ENCODE measurements at regions not wholly inside any gene's neighbourhood (a gene's known extent, or its start where the extent isn't known, plus 50 kb on each side); places are given as distances from the start of the nearest gene placed in this dataset.
A peak's percentile ranks its signal among the peaks of the same experiment; 100 is the strongest.

- no peaks in the 10 kb centered on the region for H3K36me3 ChIP-seq (ENCODE audit: control insufficient read depth in 2 of 2, extremely low read depth in 1 of 2, insufficient read depth in 1 of 2, low read length in 1 of 2)
- no peaks in the 10 kb centered on the region for H3K36me3 Mint-ChIP-seq
- no peak overlapping the region for H3K27ac Mint-ChIP-seq
- no peak for ATAC-seq (replicated peaks in 1 of 4)
- H3K4me1 Mint-ChIP-seq: peaks cover 3 to 10% (median 10%) of the 10 kb centered on the region in 3 donors
- H3K4me3 ChIP-seq (ENCODE audit: control insufficient read depth in 1 of 2, extremely low read depth in 1 of 2, low read length in 1 of 2): no peak overlapping the region
- H3K27ac ChIP-seq (ENCODE audit: low read length): no peak overlapping the region
- H3K27me3 Mint-ChIP-seq: peaks cover 0 to 5% of the 10 kb centered on the region in 2 donors
- DNase-seq: no peak
- H3K9me3 ChIP-seq: no peaks in the 10 kb centered on the region
- peaks cover 0 to 11% of the 10 kb centered on the region in 2 experiments for H3K4me1 ChIP-seq (ENCODE audit: control insufficient read depth in 1 of 2, extremely low read depth in 1 of 2, insufficient read depth in 2 of 2, low read length in 2 of 2)
- H3K27me3 ChIP-seq (replicated peaks in 1 of 2; ENCODE audit: control insufficient read depth in 2 of 2, extremely low read depth in 1 of 2, insufficient read depth in 2 of 2, low read length in 1 of 2): no peaks in the 10 kb centered on the region
- 43% methylated on average over 9 of the region's 11 CpGs for WGBS (ENCODE audit: insufficient coverage)
- H3K9me3 Mint-ChIP-seq: no peaks in the 10 kb centered on the region
- ChIA-PET CTCF (no interaction called here), POLR2A (no interaction called here)
- H3K4me3 Mint-ChIP-seq: no peak overlapping the region
Observed at GRCh38 chr16:79391395-79391794, 209.1 kb downstream of the MAF start.

GRCh38 chr16:79390481-79391051, 210.0 kb downstream of the MAF start:
- Histone ChIP-seq H3K36me3 (ENCODE audit: control insufficient read depth in 2 of 2, extremely low read depth in 1 of 2, insufficient read depth in 1 of 2, low read length in 1 of 2) (no peaks in the 10 kb centered on the region), H3K4me1 (ENCODE audit: control insufficient read depth in 1 of 2, extremely low read depth in 1 of 2, insufficient read depth in 2 of 2, low read length in 2 of 2) (peaks cover 0 to 11% of the 10 kb centered on the region in 2 experiments), H3K27me3 (replicated peaks in 1 of 2; ENCODE audit: control insufficient read depth in 2 of 2, extremely low read depth in 1 of 2, insufficient read depth in 2 of 2, low read length in 1 of 2) (no peaks in the 10 kb centered on the region), H3K27ac (ENCODE audit: low read length) (no peak overlapping the region), H3K4me3 (ENCODE audit: control insufficient read depth in 1 of 2, extremely low read depth in 1 of 2, low read length in 1 of 2) (no peak overlapping the region), H3K9me3 (no peaks in the 10 kb centered on the region)
- no peaks in the 10 kb centered on the region for H3K9me3 Mint-ChIP-seq
- no peak overlapping the region for H3K27ac Mint-ChIP-seq
- peaks cover 3 to 10% (median 10%) of the 10 kb centered on the region in 3 donors for H3K4me1 Mint-ChIP-seq
- no peak for ATAC-seq (replicated peaks in 1 of 4)
- no peaks in the 10 kb centered on the region for H3K36me3 Mint-ChIP-seq
- WGBS (ENCODE audit: insufficient coverage): 86% methylated on average over 7 of the region's 9 CpGs
- DNase-seq: no peak
- ChIA-PET CTCF (no interaction called here), POLR2A (no interaction called here)
- H3K4me3 Mint-ChIP-seq: no peak overlapping the region
- peaks cover 0 to 5% of the 10 kb centered on the region in 2 donors for H3K27me3 Mint-ChIP-seq

DNA sequence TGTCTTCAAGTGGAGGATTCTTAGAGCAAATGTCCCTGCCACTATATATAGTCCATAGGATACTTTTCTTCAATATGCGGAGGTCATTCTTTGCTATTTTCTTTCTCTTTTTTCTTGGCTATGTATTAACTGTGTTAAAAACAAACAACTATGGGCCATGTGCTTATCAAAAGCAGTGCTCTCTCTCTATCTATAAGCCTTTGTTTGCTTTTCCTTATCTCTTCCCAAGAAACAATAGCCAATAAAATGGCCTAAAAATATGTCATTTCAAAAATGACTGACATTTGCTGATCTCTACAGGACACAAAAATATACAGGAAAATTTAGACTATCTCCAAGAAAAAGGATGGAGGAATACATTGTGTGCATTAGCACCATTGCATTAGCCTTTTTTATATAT, 212.1 kb downstream of the MAF start:
- Mint-ChIP-seq H3K4me1 (peaks cover 3 to 10% (median 7%) of the 10 kb centered on the region in 3 donors), H3K27ac (no peak overlapping the region), H3K36me3 (no peaks in the 10 kb centered on the region), H3K27me3 (peaks cover 0 to 5% of the 10 kb centered on the region in 2 donors), H3K4me3 (no peak overlapping the region), H3K9me3 (no peaks in the 10 kb centered on the region)
- no peaks in the 10 kb centered on the region for H3K9me3 ChIP-seq
- DNase-seq (no peak), ATAC-seq (replicated peaks in 1 of 4) (no peak)
- no peak overlapping the region for H3K27ac ChIP-seq (ENCODE audit: low read length)
- H3K4me3 ChIP-seq (ENCODE audit: control insufficient read depth in 1 of 2, extremely low read depth in 1 of 2, low read length in 1 of 2): no peak overlapping the region
- ChIA-PET CTCF (no interaction called here), POLR2A (no interaction called here)
- peaks cover 0 to 9% of the 10 kb centered on the region in 2 experiments for H3K4me1 ChIP-seq (ENCODE audit: control insufficient read depth in 1 of 2, extremely low read depth in 1 of 2, insufficient read depth in 2 of 2, low read length in 2 of 2)
- WGBS (ENCODE audit: insufficient coverage): no CpG with 5 or more reads among the region's 1 CpG
- H3K36me3 ChIP-seq (ENCODE audit: control insufficient read depth in 2 of 2, extremely low read depth in 1 of 2, insufficient read depth in 1 of 2, low read length in 1 of 2): no peaks in the 10 kb centered on the region
- no peaks in the 10 kb centered on the region for H3K27me3 ChIP-seq (replicated peaks in 1 of 2; ENCODE audit: control insufficient read depth in 2 of 2, extremely low read depth in 1 of 2, insufficient read depth in 2 of 2, low read length in 1 of 2)

DNA sequence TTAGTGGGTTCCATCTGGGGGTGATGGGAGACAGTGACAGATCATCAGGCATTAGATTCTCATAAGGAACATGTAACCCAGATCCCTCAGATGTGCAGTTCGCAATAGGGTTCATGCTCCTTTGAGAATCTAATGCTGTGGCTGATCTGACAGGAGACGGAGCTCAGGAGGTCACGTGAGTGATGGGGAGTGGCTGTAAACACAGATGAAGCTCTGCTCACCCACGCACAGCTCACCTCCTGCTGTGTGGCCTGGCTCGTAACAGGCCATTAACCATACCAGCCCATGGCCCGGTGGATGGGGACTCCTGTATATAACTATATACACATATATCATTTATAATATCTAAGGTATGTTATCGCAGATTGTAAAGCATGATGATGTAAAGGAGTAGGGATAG, 214.2 kb downstream of the MAF start:
- Histone ChIP-seq H3K4me1 (ENCODE audit: control insufficient read depth in 1 of 2, extremely low read depth in 1 of 2, insufficient read depth in 2 of 2, low read length in 2 of 2) (peaks cover 2 to 14% of the 10 kb centered on the region in 2 experiments), H3K4me3 (ENCODE audit: control insufficient read depth in 1 of 2, extremely low read depth in 1 of 2, low read length in 1 of 2) (no peak overlapping the region), H3K9me3 (no peaks in the 10 kb centered on the region), H3K27me3 (replicated peaks in 1 of 2; ENCODE audit: control insufficient read depth in 2 of 2, extremely low read depth in 1 of 2, insufficient read depth in 2 of 2, low read length in 1 of 2) (no peaks in the 10 kb centered on the region), H3K36me3 (ENCODE audit: control insufficient read depth in 2 of 2, extremely low read depth in 1 of 2, insufficient read depth in 1 of 2, low read length in 1 of 2) (no peaks in the 10 kb centered on the region), H3K27ac (ENCODE audit: low read length) (no peak overlapping the region)
- DNase-seq: no peak
- Mint-ChIP-seq H3K36me3 (no peaks in the 10 kb centered on the region), H3K27me3 (peaks cover 0 to 2% of the 10 kb centered on the region in 2 donors), H3K9me3 (no peaks in the 10 kb centered on the region), H3K4me3 (no peak overlapping the region), H3K27ac (no peak overlapping the region), H3K4me1 (peaks cover 11 to 14% (median 14%) of the 10 kb centered on the region in 3 donors)
- 100% methylated on average over 1 of the region's 7 CpGs for WGBS (ENCODE audit: insufficient coverage)
- no peak for ATAC-seq (replicated peaks in 1 of 4)
- ChIA-PET POLR2A (no interaction called here), CTCF (interaction anchor here in 1 of 2 donors (0.5 kb wide), 1 partner anchor 375 kb away, joined by 4 read pairs; no protein-coding TSS in a partner anchor)

- Histone ChIP-seq H3K36me3 (ENCODE audit: control insufficient read depth in 2 of 2, extremely low read depth in 1 of 2, insufficient read depth in 1 of 2, low read length in 1 of 2) (no peaks in the 10 kb centered on the region), H3K27me3 (replicated peaks in 1 of 2; ENCODE audit: control insufficient read depth in 2 of 2, extremely low read depth in 1 of 2, insufficient read depth in 2 of 2, low read length in 1 of 2) (no peaks in the 10 kb centered on the region), H3K27ac (ENCODE audit: low read length) (peak overlapping the region; percentile 72), H3K9me3 (no peaks in the 10 kb centered on the region), H3K4me1 (ENCODE audit: control insufficient read depth in 1 of 2, extremely low read depth in 1 of 2, insufficient read depth in 2 of 2, low read length in 2 of 2) (peaks cover 10 to 26% of the 10 kb centered on the region in 2 experiments), H3K4me3 (ENCODE audit: control insufficient read depth in 1 of 2, extremely low read depth in 1 of 2, low read length in 1 of 2) (peak overlapping the region; percentile 20 to 50)
- ChIA-PET POLR2A (no interaction called here), CTCF (interaction anchor here (0.5 to 1.5 kb wide), 2 partner anchors 13 to 275 kb away, joined by 6 to 7 read pairs; no protein-coding TSS in a partner anchor)
- Mint-ChIP-seq H3K9me3 (no peaks in the 10 kb centered on the region), H3K27me3 (peaks cover 2 to 5% of the 10 kb centered on the region in 2 donors), H3K4me3 (peak overlapping the region; percentile 52 to 69 (median 61)), H3K4me1 (peaks cover 26 to 33% (median 28%) of the 10 kb centered on the region in 3 donors), H3K27ac (peak overlapping the region; percentile 83 to 89), H3K36me3 (no peaks in the 10 kb centered on the region)
- peak in 10 of 35 experiments; percentile 1 to 54 (median 8) for DNase-seq
- ATAC-seq (replicated peaks in 1 of 4): peak in 3 of 4 experiments; percentile 43 to 75 (median 47)
- WGBS (ENCODE audit: insufficient coverage): 35% methylated on average over 9 of the region's 10 CpGs
Observed at GRCh38 chr16:79381603-79382042, 218.9 kb downstream of the MAF start.

- POLR2A ChIA-PET: no interaction called here
- Mint-ChIP-seq H3K27ac (peak overlapping the region; percentile 83 to 89), H3K9me3 (no peaks in the 10 kb centered on the region), H3K4me3 (peak overlapping the region; percentile 52 to 69 (median 61)), H3K4me1 (peaks cover 26 to 33% (median 28%) of the 10 kb centered on the region in 3 donors), H3K36me3 (no peaks in the 10 kb centered on the region), H3K27me3 (peaks cover 2 to 5% of the 10 kb centered on the region in 2 donors)
- Histone ChIP-seq H3K27me3 (replicated peaks in 1 of 2; ENCODE audit: control insufficient read depth in 2 of 2, extremely low read depth in 1 of 2, insufficient read depth in 2 of 2, low read length in 1 of 2) (no peaks in the 10 kb centered on the region), H3K4me1 (ENCODE audit: control insufficient read depth in 1 of 2, extremely low read depth in 1 of 2, insufficient read depth in 2 of 2, low read length in 2 of 2) (peaks cover 10 to 26% of the 10 kb centered on the region in 2 experiments), H3K9me3 (no peaks in the 10 kb centered on the region), H3K27ac (ENCODE audit: low read length) (peak overlapping the region; percentile 72), H3K36me3 (ENCODE audit: control insufficient read depth in 2 of 2, extremely low read depth in 1 of 2, insufficient read depth in 1 of 2, low read length in 1 of 2) (no peaks in the 10 kb centered on the region), H3K4me3 (ENCODE audit: control insufficient read depth in 1 of 2, extremely low read depth in 1 of 2, low read length in 1 of 2) (peak overlapping the region; percentile 20 to 50)
- WGBS (ENCODE audit: insufficient coverage): 5% methylated on average over 6 of the region's 9 CpGs
- peak in 9 of 35 experiments; percentile 4 to 58 (median 8) for DNase-seq
- ATAC-seq (replicated peaks in 1 of 4): peak; percentile 40 to 72 (median 55)
- CTCF ChIA-PET: interaction anchor here in 1 of 2 donors (1.5 kb wide), 1 partner anchor 12 kb away, joined by 6 read pairs; no protein-coding TSS in a partner anchor
Observed at GRCh38 chr16:79380995-79381602, 219.4 kb downstream of the MAF start.
